ENCODE measurements at regions not wholly inside any gene's neighbourhood (a gene's known extent, or its start where the extent isn't known, plus 50 kb on each side); places are given as distances from the start of the nearest gene placed in this dataset.

DNA sequence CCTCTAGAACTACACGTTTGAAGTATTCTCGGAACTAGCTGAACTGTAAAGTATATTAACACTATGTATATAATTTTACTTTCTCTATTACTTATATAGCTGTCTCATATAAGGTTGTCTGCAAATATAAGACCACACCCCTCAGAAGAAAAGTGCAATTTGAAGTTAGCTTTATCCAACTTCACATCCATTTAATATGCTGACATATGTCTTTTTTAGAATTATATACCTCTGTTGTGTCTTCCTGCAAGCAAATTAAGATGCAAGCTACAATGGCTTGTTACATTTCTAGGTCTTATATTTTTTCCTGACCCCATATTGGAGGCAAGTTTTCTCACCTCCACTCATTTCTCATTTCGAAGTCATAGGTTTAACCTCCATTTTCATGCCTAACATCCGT is 349.0 kb upstream of the AGA start:
- no peak for DNase-seq
- H3K9me3 ChIP-seq: no peaks in the 10 kb centered on the region
- no peaks in the 10 kb centered on the region for H3K27me3 ChIP-seq
- H3K36me3 ChIP-seq: no peaks in the 10 kb centered on the region
- TF ChIP-seq, protein P1, sequence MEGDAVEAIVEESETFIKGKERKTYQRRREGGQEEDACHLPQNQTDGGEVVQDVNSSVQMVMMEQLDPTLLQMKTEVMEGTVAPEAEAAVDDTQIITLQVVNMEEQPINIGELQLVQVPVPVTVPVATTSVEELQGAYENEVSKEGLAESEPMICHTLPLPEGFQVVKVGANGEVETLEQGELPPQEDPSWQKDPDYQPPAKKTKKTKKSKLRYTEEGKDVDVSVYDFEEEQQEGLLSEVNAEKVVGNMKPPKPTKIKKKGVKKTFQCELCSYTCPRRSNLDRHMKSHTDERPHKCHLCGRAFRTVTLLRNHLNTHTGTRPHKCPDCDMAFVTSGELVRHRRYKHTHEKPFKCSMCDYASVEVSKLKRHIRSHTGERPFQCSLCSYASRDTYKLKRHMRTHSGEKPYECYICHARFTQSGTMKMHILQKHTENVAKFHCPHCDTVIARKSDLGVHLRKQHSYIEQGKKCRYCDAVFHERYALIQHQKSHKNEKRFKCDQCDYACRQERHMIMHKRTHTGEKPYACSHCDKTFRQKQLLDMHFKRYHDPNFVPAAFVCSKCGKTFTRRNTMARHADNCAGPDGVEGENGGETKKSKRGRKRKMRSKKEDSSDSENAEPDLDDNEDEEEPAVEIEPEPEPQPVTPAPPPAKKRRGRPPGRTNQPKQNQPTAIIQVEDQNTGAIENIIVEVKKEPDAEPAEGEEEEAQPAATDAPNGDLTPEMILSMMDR (IDR thresholded peaks at IDR 0.05; ENCODE audit: low read depth, low read length): no peak
- no peak overlapping the region for H3K4me3 ChIP-seq (ENCODE audit: low read depth, low read length)
- H3K4me1 ChIP-seq: no peaks in the 10 kb centered on the region

DNA sequence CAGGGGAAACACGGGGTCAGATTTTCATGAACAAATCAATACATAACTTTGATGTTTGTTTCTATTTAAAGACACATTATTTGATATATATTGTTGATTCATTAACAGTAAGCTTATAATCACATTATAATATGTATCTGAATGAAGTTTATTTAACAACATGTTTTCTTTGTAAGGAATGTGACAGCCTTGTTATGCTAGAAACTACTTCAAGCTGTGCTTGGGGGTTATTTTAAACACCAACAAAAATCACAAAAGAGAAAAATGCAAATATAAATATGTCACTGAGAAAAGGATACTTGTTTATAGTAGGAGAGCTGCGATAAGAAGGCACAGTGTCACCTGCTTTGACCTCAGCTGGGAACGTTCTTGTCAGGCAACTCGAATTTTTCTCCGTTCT is 354.6 kb upstream of the AGA start:
- H3K9me3 ChIP-seq: no peaks in the 10 kb centered on the region
- TF ChIP-seq, protein P1 (IDR thresholded peaks at IDR 0.05; ENCODE audit: low read depth, low read length): no peak
- H3K4me3 ChIP-seq (ENCODE audit: low read depth, low read length): no peak overlapping the region
- DNase-seq: no peak
- no peaks in the 10 kb centered on the region for H3K27me3 ChIP-seq
- H3K4me1 ChIP-seq: no peaks in the 10 kb centered on the region
- no peaks in the 10 kb centered on the region for H3K36me3 ChIP-seq

DNA sequence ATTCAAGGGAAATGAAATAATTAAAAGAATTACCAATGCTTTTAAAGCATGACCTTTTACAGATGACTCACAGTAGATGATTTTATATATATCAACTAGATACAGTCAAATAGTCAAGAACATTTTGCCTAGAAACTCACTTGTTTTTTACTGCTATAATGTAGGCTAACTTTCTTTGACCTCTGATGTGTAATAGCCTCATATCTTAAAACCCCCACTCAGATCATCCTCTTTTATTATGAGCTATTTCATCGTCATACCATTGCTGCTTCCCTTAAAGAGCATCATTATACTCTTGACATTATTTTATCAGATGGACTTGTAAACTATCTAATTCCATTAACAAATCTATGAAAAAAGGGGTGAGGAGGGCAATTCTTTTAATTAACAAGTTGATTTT is 355.9 kb upstream of the AGA start:
- Histone ChIP-seq H3K36me3 (no peaks in the 10 kb centered on the region), H3K4me1 (no peaks in the 10 kb centered on the region), H3K4me3 (ENCODE audit: low read depth, low read length) (no peak overlapping the region), H3K27me3 (no peaks in the 10 kb centered on the region), H3K9me3 (no peaks in the 10 kb centered on the region)
- TF ChIP-seq, protein P1 (IDR thresholded peaks at IDR 0.05; ENCODE audit: low read depth, low read length): no peak
- DNase-seq: no peak

DNA sequence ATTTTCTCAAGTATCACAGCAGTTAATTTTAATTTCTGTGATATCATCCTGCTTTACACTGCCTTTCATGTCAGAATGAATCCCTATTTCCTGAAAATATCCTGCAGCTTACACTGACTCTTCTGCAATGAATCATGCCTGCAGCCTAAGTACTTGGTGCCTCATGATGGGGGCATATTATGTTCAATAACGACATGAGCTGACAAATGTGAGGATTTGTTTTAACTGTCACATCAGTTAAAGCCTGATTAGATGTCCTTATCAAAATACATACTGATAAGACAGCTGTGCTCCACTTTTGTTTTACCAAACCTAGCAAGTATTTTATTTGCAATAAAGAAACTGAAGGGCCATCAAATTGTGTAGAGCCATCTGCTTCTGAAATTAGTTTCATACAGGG is 359.9 kb upstream of the AGA start:
- Histone ChIP-seq H3K36me3 (no peaks in the 10 kb centered on the region), H3K4me1 (no peaks in the 10 kb centered on the region), H3K4me3 (ENCODE audit: low read depth, low read length) (no peak overlapping the region), H3K9me3 (no peaks in the 10 kb centered on the region), H3K27me3 (no peaks in the 10 kb centered on the region)
- TF ChIP-seq, protein P1 (IDR thresholded peaks at IDR 0.05; ENCODE audit: low read depth, low read length): no peak
- no peak for DNase-seq

DNA sequence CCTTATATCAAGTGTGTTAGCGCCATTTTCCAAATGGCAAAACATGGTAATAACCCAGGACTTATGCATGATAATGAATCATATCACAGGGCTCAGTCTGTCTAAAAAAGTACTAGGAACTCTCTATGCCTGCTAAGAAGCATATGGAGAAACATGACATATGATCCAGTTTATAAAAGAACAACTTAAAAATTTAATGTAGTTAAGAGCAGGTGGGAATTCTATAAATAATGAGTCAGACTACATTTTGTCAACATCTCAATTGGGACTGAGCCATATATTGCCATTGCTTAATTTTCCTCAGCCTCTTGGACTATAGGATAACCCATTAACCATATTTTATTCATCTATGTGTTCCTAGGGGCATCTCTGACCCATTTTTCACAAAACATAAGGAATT is 360.4 kb upstream of the AGA start:
- H3K27me3 ChIP-seq: no peaks in the 10 kb centered on the region
- no peaks in the 10 kb centered on the region for H3K4me1 ChIP-seq
- H3K4me3 ChIP-seq (ENCODE audit: low read depth, low read length): no peak overlapping the region
- TF ChIP-seq, protein P1 (IDR thresholded peaks at IDR 0.05; ENCODE audit: low read depth, low read length): no peak
- no peak for DNase-seq
- no peaks in the 10 kb centered on the region for H3K9me3 ChIP-seq
- H3K36me3 ChIP-seq: no peaks in the 10 kb centered on the region

DNA sequence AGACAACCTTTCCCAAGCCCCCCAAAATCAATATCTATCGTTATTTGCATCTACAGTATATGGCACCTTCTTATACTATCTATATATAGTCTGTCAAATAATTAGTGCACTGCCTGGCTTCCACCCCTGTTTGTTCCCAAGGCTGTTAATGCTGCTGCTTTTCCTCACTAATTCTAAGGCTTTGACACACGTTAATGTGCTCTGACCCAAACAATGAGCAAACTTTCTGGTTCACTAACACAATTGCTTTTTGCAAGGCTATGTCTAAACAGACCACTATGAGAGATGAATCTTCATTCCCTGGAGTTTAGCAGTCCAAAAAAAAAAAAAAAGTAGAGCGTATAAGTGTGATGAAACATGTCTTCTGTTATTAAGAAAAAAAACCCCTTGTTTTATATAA is 360.9 kb upstream of the AGA start:
- Histone ChIP-seq H3K27me3 (no peaks in the 10 kb centered on the region), H3K9me3 (no peaks in the 10 kb centered on the region), H3K4me3 (ENCODE audit: low read depth, low read length) (no peak overlapping the region), H3K36me3 (no peaks in the 10 kb centered on the region), H3K4me1 (no peaks in the 10 kb centered on the region)
- DNase-seq: no peak
- TF ChIP-seq, protein P1 (IDR thresholded peaks at IDR 0.05; ENCODE audit: low read depth, low read length): no peak
